RPMI8226 (cell line): ENCODE measurements at regions not wholly inside any gene's neighbourhood (a gene's known extent, or its start where the extent isn't known, plus 50 kb on each side); places are given as distances from the start of the nearest gene placed in this dataset.
A peak's percentile ranks its signal among the peaks of the same experiment; 100 is the strongest.
"Not testable (repeated sequence)": the region's sequence is repeated elsewhere in the genome, so short reads cannot be mapped to it uniquely, and the experiment has no call there.

ENCODE experiments used
- DNase-seq: peaks from one replicate; pipeline ENCODE4 v3.0.0-alpha.2; 2015

- DNase-seq, result no peak
Measured at GRCh38 chr3:191148131-191148530, 50.9 kb upstream of the OSTN start.

DNA sequence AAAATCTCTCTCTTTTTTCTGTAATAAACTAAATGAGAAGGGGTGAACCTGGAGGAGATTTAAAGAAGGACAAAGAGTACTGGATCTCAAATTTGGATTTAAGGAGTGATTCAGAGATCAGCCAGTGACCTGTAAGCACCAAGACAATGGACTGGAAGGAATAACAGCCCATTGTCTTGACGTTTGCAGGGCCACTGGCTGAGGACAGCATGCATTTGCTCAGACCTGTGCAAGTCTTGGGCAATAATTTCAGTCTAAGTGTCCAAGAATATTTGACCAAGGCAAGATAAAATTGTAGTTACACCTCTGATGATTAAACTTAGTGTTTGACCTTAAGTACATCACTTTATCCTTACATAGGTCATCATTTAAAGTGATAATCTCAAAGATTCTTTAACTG, 55.8 kb upstream of the OSTN start:
- no peak for DNase-seq

- DNase-seq, result no peak
Measured at GRCh38 chr3:191141728-191142127, 57.3 kb upstream of the OSTN start.

GRCh38 chr3:191139736-191140135, 59.3 kb upstream of the OSTN start:
- no peak for DNase-seq

DNA sequence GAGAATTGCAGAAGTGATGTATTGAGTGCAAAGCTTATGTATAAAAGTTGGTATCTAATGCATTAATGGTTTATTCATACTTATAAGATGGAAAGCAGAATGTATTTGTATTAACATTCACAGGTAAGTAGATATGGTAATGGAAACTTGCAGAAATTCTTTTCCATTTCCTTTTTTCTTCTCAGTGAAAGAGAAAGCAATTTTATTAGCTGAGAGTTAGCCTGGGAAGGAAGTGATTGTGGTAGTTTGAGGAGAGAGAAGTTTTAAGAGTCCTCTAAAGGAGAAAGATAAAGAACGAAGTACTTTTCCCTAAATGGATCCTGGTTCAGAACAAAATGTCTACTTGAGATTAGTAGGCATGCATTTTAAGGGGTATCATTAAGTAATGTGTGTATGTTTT, 60.1 kb upstream of the OSTN start:
- no peak for DNase-seq

DNA sequence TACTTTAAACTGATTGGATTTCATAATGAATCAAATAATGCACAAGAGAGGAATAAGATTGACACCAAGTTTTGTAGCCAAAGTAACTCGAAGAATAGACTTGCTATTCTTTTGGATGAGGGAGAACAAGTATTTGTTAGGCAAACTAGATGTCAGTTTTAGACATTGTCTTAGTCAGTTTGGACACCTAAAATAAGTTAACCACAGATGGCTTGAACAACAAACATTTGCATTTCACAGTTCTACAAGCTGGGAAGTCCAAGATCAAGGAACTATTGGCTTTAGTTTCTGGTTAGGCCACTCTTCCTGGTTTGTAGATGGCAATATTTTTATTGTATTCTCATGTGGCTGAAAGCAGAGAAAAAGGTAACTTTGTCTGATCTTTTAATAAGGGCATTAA, 61.3 kb upstream of the OSTN start:
- DNase-seq, result no peak

- peak; percentile 28 for DNase-seq
Measured at GRCh38 chr3:191136347-191136746, 62.7 kb upstream of the OSTN start.

- DNase-seq, result no peak
Measured at GRCh38 chr3:191135175-191135574, 63.9 kb upstream of the OSTN start.

GRCh38 chr3:191133359-191133758, 65.7 kb upstream of the OSTN start:
- no peak for DNase-seq

DNA sequence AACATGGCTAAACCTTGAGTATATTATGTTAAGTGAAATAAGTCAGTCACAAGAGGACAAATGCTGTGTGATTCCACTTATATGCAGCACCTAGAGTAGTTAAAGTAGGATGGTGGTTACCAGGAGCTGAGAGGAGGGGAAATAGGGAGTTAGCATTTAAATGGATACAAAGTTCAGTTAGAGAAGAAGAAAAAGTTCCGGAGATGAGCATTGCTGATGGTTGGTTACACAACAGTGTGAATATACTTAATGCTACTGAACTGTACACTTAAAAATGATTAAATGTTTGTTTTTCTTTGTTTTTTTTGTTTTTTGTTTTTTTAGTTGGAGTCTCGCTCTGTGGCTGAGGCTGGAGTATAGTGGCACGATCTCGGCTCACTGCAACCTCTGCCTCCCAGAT, 67.7 kb upstream of the OSTN start:
- no peak for DNase-seq

GRCh38 chr3:191124891-191125290, 74.2 kb upstream of the OSTN start:
- not testable (repeated sequence) for DNase-seq

DNA sequence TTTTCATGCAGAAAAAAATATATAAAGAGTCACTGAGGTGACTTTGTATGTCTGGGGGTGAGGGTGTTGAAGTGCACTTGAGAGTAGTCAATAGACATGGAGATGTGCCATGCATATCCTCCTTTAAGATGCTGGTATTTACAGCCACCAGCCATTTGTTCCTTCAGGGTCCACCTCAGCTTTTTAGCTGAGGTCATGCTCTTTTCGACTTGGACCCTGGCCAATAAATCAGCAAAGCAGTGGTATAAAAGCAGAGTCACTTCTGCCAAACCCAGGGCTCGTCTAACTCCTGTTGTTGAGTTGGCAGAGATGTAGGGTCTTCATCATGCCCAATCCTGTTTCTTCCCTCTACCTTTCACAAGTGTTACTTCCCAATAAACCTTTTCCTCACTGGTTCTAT, 75.1 kb upstream of the OSTN start:
- DNase-seq, result peak; percentile 14

GRCh38 chr3:191123231-191123630, 75.8 kb upstream of the OSTN start:
- no peak for DNase-seq

- no peak for DNase-seq
Measured at GRCh38 chr3:191120447-191121298, 78.4 kb upstream of the OSTN start.

- no peak for DNase-seq
Measured at GRCh38 chr3:191119415-191120295, 79.4 kb upstream of the OSTN start.

GRCh38 chr3:191111722-191112121, 87.3 kb upstream of the OSTN start:
- no peak for DNase-seq

GRCh38 chr3:191105418-191105817, 93.6 kb upstream of the OSTN start:
- DNase-seq, result no peak

- DNase-seq, result no peak
Measured at GRCh38 chr3:191100516-191100915, 98.5 kb upstream of the OSTN start.

GRCh38 chr3:191094057-191094845, 104.8 kb upstream of the OSTN start:
- no peak for DNase-seq

DNA sequence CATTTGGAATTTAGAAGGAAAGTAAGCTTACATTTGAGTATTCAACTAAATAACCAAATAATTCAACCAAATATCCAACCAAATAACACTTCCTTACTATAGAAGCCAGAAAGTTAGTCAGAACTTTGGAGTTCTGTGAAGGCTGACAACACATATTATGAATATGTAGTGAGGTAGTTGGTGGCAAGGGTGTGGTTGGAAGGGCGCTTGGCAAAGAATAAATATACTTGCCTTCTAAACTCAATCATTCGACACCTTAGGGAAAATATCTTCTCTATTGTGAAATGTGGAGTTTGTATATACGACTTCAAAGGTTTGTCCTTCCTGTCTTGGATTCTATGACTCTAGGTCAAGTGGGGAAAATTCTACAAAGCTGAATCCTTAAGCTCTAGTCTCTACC, 111.7 kb upstream of the OSTN start:
- DNase-seq, result no peak

DNA sequence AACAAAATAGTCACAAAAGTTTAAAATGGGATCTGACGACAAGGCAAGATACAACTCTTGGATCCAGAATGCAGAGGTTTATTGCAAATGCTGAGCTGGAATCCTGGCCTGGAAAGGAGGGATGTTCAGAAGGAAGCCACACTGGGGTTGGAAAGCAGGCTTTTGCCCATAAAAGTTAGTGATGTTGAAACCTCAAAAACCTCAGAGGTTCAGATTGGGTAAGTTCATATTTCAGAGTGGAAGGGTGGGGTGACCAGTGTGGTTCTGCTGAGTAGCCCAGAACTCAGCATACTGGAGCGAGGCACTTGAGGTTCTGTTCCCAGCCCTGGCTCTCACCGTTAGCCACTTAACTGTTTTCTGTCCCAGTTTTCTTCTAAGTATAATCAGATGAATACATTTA, 114.0 kb upstream of the OSTN start:
- no peak for DNase-seq

GRCh38 chr3:191078913-191079312, 120.1 kb upstream of the OSTN start:
- DNase-seq, result not testable (repeated sequence)

DNA sequence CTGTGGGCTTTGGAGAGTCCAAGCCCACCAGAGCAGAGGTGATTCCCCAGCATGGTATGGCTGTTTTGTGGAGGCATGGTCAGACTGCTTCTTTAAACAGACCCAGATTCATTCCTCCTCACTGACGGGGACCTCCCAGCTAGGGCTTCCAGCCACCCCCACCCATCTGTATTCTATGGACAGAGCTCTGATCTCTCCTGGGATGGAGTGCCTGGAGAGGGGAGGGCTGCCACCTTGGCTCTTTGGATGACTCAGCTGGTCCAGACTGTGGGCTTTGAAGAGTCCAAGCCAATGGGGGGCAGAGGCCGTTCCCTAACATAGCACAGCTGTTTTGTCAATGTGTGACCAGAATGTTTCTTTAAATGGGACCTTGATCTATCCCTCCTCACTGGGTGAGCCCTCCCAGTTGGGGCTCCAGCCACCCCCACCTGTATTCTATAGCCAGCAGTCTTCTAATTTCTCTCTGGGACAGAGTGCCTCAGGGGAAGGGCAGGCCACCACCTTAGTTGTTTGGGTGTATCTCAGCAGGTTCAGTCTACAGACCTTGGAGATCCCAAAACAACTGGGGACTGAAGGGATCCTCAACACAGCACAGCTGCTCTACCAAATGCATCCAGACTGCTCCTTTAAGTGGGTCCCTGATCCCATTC, 122.0 kb upstream of the OSTN start:
- DNase-seq, result no peak
